ENCODE measurements at regions not wholly inside any gene's neighbourhood (a gene's known extent, or its start where the extent isn't known, plus 50 kb on each side); places are given as distances from the start of the nearest gene placed in this dataset.

GRCh38 chr10:111297351-111297848 lies 220.6 kb downstream of the ADRA2A start:
- TF ChIP-seq CTCF (conservative IDR thresholded peaks at IDR 0.05; ENCODE audit: low read depth, low read length) (no peak), MXI1 (IDR thresholded peaks at IDR 0.05; ENCODE audit: borderline replicate concordance, low read depth, low read length) (no peak), BHLHE40 (IDR thresholded peaks at IDR 0.05; ENCODE audit: low read depth, low read length) (no peak), CEBPB (IDR thresholded peaks at IDR 0.05; ENCODE audit: low read depth, low read length) (no peak), USF2 (IDR thresholded peaks at IDR 0.05; ENCODE audit: low read depth, low read length) (no peak), RFX5 (IDR thresholded peaks at IDR 0.05; ENCODE audit: low read depth, low read length) (no peak), RAD21 (IDR thresholded peaks at IDR 0.05; ENCODE audit: low read length) (no peak), POLR2A (IDR thresholded peaks at IDR 0.05; ENCODE audit: low read depth, low read length) (no peak), MAFK (IDR thresholded peaks at IDR 0.05; ENCODE audit: low read depth, low read length) (no peak), FOS (IDR thresholded peaks at IDR 0.05; ENCODE audit: low read depth, low read length) (no peak), CHD1 (IDR thresholded peaks at IDR 0.05; ENCODE audit: low read depth, low read length) (no peak)
